GM21367 (cell line): ENCODE measurements at regions not wholly inside any gene's neighbourhood (a gene's known extent, or its start where the extent isn't known, plus 50 kb on each side); places are given as distances from the start of the nearest gene placed in this dataset.
"Not testable (repeated sequence)": the region's sequence is repeated elsewhere in the genome, so short reads cannot be mapped to it uniquely, and the experiment has no call there.

Experiments used
- ATAC-seq: cut with Tn5 transposase; IDR thresholded peaks from one replicate; pipeline ENCODE4 v1.9.1; 2021; ENCODE audit not compliant: unreplicated experiment

- no peak for ATAC-seq
Observed at GRCh38 chr13:68987585-68987984, 1120.0 kb upstream of the ATXN8OS start.

- no peak for ATAC-seq
Observed at GRCh38 chr13:68984688-68985319, 1122.8 kb upstream of the ATXN8OS start.

- ATAC-seq: no peak
Observed at GRCh38 chr13:68982961-68983619, 1124.5 kb upstream of the ATXN8OS start.

GRCh38 chr13:68976287-68976686, 1131.3 kb upstream of the ATXN8OS start:
- no peak for ATAC-seq

- no peak for ATAC-seq
Observed at GRCh38 chr13:68970532-68970931, 1137.1 kb upstream of the ATXN8OS start.

- no peak for ATAC-seq
Observed at GRCh38 chr13:68948586-68948985, 1159.0 kb upstream of the ATXN8OS start.

GRCh38 chr13:68944272-68944671, 1163.4 kb upstream of the ATXN8OS start:
- no peak for ATAC-seq

- ATAC-seq: no peak
Observed at GRCh38 chr13:68940049-68940448, 1167.6 kb upstream of the ATXN8OS start.

- no peak for ATAC-seq
Observed at GRCh38 chr13:68938639-68939038, 1169.0 kb upstream of the ATXN8OS start.

GRCh38 chr13:68929075-68929745, 1178.4 kb upstream of the ATXN8OS start:
- ATAC-seq: no peak

- ATAC-seq: no peak
Observed at GRCh38 chr13:68927387-68928026, 1180.1 kb upstream of the ATXN8OS start.

- no peak for ATAC-seq
Observed at GRCh38 chr13:68923995-68924394, 1183.6 kb upstream of the ATXN8OS start.

GRCh38 chr13:68908879-68909278, 1198.7 kb upstream of the ATXN8OS start:
- no peak for ATAC-seq

GRCh38 chr13:68905186-68905585, 1202.4 kb upstream of the ATXN8OS start:
- no peak for ATAC-seq

- ATAC-seq: no peak
Observed at GRCh38 chr13:68897331-68897928, 1210.2 kb upstream of the ATXN8OS start.

GRCh38 chr13:68895696-68896095, 1211.9 kb upstream of the ATXN8OS start:
- no peak for ATAC-seq

GRCh38 chr13:68893721-68894120, 1213.9 kb upstream of the ATXN8OS start:
- not testable (repeated sequence) for ATAC-seq

GRCh38 chr13:68892596-68892995, 1215.0 kb upstream of the ATXN8OS start:
- not testable (repeated sequence) for ATAC-seq

GRCh38 chr13:68890101-68890500, 1217.5 kb upstream of the ATXN8OS start:
- not testable (repeated sequence) for ATAC-seq

- ATAC-seq: no peak
Observed at GRCh38 chr13:68888832-68889231, 1218.8 kb upstream of the ATXN8OS start.

- no peak for ATAC-seq
Observed at GRCh38 chr13:68872338-68872737, 1235.3 kb upstream of the ATXN8OS start.
